Astrocyte of the cerebellum (primary cell): ENCODE measurements at regions not wholly inside any gene's neighbourhood (a gene's known extent, or its start where the extent isn't known, plus 50 kb on each side); places are given as distances from the start of the nearest gene placed in this dataset.

Source experiments
- DNase-seq: peaks from one replicate; pipeline ENCODE4 v3.0.0-alpha.2; 2011; ENCODE audit warnings: low read depth
- H3K4me3 ChIP-seq: 2 replicates; pipeline ENCODE4 v1.5.1; 2011; ENCODE audit warnings: mild to moderate bottlenecking, low read depth, low read length, moderate library complexity
- in situ Hi-C: cut with HindIII; loops from 2 replicates; pipeline ENCODE4 v1.10.0; 2017; ENCODE audit warnings: low sequenced_read_pairs
- TF ChIP-seq, protein P1 (sequence below): IDR thresholded peaks from 2 replicates; pipeline ENCODE4 v1.5.1; 2012; ENCODE audit warnings: low read length, low read depth, moderate library complexity, mild to moderate bottlenecking; ENCODE audit errors: missing control alignments

DNA sequence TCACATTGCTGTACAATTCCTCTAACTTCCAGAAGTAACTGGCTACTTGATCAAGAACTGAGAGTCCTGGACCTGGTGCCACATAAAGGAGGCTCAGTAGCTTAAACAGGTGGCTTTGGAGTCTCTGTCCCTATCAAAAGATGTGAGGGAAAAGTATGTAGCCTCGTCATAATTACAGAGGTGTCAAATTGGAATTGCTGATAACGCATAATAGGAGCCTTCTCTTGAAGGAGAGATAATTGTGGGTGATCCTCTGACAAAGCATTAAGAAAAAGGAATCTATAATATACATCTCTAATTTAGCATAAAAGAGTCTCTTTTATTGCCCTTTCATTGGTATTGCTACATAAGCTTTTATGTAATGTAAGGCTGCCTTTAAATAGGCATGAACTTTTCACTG lies 1246.4 kb upstream of the CDH9 start:
- no peak overlapping the region for H3K4me3 ChIP-seq
- in situ Hi-C loops, result no loop called here
- DNase-seq, result no peak
- TF ChIP-seq, protein P1, sequence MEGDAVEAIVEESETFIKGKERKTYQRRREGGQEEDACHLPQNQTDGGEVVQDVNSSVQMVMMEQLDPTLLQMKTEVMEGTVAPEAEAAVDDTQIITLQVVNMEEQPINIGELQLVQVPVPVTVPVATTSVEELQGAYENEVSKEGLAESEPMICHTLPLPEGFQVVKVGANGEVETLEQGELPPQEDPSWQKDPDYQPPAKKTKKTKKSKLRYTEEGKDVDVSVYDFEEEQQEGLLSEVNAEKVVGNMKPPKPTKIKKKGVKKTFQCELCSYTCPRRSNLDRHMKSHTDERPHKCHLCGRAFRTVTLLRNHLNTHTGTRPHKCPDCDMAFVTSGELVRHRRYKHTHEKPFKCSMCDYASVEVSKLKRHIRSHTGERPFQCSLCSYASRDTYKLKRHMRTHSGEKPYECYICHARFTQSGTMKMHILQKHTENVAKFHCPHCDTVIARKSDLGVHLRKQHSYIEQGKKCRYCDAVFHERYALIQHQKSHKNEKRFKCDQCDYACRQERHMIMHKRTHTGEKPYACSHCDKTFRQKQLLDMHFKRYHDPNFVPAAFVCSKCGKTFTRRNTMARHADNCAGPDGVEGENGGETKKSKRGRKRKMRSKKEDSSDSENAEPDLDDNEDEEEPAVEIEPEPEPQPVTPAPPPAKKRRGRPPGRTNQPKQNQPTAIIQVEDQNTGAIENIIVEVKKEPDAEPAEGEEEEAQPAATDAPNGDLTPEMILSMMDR, result no peak

DNA sequence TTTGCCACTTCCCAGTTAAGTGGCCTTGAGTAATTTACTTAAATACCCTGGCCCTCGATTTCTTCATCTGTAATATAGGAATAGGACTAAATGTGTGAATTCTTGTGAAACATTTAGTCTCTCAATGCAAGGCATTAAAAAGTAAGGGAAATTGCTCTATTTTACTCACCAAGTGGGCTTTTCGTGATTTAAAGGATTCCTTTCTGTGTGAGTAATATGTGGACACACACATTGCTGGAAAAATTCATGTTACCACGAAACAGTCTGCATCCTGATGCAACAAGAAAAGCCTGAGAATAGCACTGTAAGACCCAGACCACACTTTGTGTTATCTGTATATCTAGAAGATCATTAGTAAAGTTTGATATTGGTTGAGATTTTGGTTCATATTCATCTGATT lies 1243.0 kb upstream of the CDH9 start:
- in situ Hi-C loops, result no loop called here
- DNase-seq, result peak; percentile 50
- TF ChIP-seq, protein P1, result no peak
- H3K4me3 ChIP-seq, result no peak overlapping the region

DNA sequence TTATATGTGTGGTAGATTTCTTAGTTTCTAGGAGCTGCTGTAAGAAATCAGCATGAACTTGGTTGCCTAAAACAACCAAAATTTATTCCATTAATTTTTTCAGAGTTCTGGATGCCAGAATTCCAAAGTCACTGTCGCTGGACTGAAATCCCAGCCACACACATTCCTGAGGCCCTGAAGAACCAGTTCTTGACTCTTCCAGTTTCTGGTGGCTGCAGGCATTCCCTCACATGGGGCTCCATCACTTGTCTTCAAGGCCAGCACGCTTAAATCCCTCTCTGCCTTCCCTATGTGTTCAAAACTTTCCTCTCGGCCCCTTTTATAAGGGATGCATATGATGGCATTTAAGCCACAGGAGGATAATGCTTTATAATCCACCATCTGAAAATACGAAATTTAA lies 1237.5 kb upstream of the CDH9 start:
- H3K4me3 ChIP-seq, result no peak overlapping the region
- in situ Hi-C loops, result no loop called here
- DNase-seq, result no peak
- TF ChIP-seq, protein P1, result no peak

DNA sequence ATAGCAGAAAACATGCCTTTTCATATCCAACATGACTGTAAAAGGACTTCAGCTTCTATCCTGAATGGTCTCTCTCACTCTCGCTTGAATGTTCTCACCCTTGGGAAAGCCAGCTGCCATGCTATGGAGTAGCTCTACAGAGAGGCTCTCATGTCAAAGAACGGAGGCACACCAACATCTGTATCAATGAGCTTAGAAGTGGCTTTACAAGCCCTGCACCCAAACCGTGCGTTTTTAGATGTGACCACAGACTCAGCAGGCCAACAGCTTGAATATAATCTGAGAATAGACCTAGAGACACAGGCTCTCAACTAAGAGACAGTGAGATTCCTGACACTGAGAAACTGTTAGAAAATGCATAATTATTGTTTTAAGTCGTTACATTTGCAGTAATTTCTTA lies 1231.6 kb upstream of the CDH9 start:
- in situ Hi-C loops, result no loop called here
- TF ChIP-seq, protein P1, result no peak
- no peak for DNase-seq
- H3K4me3 ChIP-seq, result no peak overlapping the region

DNA sequence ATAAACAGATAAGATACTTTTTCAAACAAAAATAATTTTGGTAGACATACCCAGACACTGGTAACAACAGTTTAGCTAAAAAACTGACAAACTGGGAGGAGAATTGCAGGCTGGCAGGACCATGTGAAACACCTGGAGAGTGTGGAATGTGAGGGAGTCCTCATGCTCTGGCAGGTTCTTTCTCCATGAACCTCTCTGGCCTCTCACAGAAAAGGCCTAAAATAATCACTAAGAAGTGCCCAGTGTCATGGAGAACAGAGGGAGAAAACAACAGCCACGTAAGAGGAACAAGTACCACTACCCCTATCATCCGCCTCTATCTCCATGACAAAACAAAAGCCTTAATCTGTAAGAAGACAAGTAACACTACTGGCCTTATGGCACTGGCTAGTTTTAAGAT lies 1227.5 kb upstream of the CDH9 start:
- H3K4me3 ChIP-seq, result no peak overlapping the region
- in situ Hi-C loops, result no loop called here
- TF ChIP-seq, protein P1, result no peak
- no peak for DNase-seq

DNA sequence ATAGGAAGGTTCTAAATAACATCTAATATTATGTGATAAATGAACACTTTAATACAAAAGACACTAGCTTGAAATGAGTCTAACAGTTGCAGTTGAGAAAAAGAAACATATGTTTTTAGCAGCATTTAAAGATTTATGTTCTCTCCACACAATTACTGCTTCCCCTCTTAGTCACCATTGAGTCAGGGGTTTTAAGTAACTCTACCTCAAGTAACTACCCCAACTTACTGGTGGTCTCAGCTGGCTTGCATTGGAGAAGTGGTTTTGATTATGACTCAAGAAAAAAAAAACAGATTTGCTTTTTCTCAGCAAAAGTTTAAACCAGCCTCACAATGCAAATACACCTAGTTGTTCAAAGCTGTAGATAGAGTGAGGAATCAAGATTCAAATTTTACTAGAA lies 1216.5 kb upstream of the CDH9 start:
- peak; percentile 15 for DNase-seq
- in situ Hi-C loops, result no loop called here

More for the DNA sequence above, 1216.5 kb upstream of the CDH9 start:
- TF ChIP-seq, protein P1, result no peak
- no peak overlapping the region for H3K4me3 ChIP-seq
